ENCODE measurements at regions not wholly inside any gene's neighbourhood (a gene's known extent, or its start where the extent isn't known, plus 50 kb on each side); places are given as distances from the start of the nearest gene placed in this dataset.

- DNase-seq: no peak
These were observed 355.6 kb downstream of the PRDM2 start for GRCh38 chr1:14055442-14056223.

- DNase-seq: no peak
These were observed 357.7 kb downstream of the PRDM2 start for GRCh38 chr1:14057640-14058039.

- DNase-seq: no peak
These were observed 361.2 kb downstream of the PRDM2 start for GRCh38 chr1:14061204-14061603.

GRCh38 chr1:14061722-14062121, 361.7 kb downstream of the PRDM2 start:
- DNase-seq: no peak

GRCh38 chr1:14062669-14063068, 362.7 kb downstream of the PRDM2 start:
- no peak for DNase-seq

- DNase-seq: no peak
These were observed 364.9 kb downstream of the PRDM2 start for GRCh38 chr1:14064649-14065442.

- DNase-seq: no peak
These were observed 365.5 kb downstream of the PRDM2 start for GRCh38 chr1:14065486-14065885.

- DNase-seq: no peak
These were observed 367.0 kb downstream of the PRDM2 start for GRCh38 chr1:14067036-14067435.

GRCh38 chr1:14067711-14068110, 367.7 kb downstream of the PRDM2 start:
- no peak for DNase-seq

GRCh38 chr1:14071581-14071980, 371.6 kb downstream of the PRDM2 start:
- DNase-seq: no peak

GRCh38 chr1:14080653-14081052, 380.7 kb downstream of the PRDM2 start:
- no peak for DNase-seq

GRCh38 chr1:14082331-14082730, 382.3 kb downstream of the PRDM2 start:
- no peak for DNase-seq

- DNase-seq: no peak
These were observed 383.3 kb downstream of the PRDM2 start for GRCh38 chr1:14083277-14083676.

- no peak for DNase-seq
These were observed 383.7 kb downstream of the PRDM2 start for GRCh38 chr1:14083706-14084105.

GRCh38 chr1:14090062-14090461, 390.1 kb downstream of the PRDM2 start:
- no peak for DNase-seq

GRCh38 chr1:14090531-14090930, 390.5 kb downstream of the PRDM2 start:
- no peak for DNase-seq

- DNase-seq: no peak
These were observed 394.8 kb downstream of the PRDM2 start for GRCh38 chr1:14094611-14095400.

GRCh38 chr1:14098294-14098913, 398.4 kb downstream of the PRDM2 start:
- no peak for DNase-seq

GRCh38 chr1:14100444-14100843, 400.5 kb downstream of the PRDM2 start:
- no peak for DNase-seq

- DNase-seq: no peak
These were observed 400.9 kb downstream of the PRDM2 start for GRCh38 chr1:14100919-14101318.

- DNase-seq: no peak
These were observed 402.2 kb downstream of the PRDM2 start for GRCh38 chr1:14102180-14102579.

- no peak for DNase-seq
These were observed 404.0 kb downstream of the PRDM2 start for GRCh38 chr1:14103878-14104430.

GRCh38 chr1:14106126-14106525, 406.1 kb downstream of the PRDM2 start:
- no peak for DNase-seq

Data from activated effector memory CD4-positive, alpha-beta T cell treated with Interleukin-2 at 50 U/mL for 16 hours (primary cell).